Fibroblast of lung (primary cell): ENCODE measurements at regions not wholly inside any gene's neighbourhood (a gene's known extent, or its start where the extent isn't known, plus 50 kb on each side); places are given as distances from the start of the nearest gene placed in this dataset.

Source experiments
- DNase-seq, 2 donors: peaks; one replicate each; pipeline versions ENCODE4 v3.0.0 to v3.0.0-alpha.2; 2010; ENCODE audit warnings: low read depth in 2 of 2
- H2AFZ ChIP-seq: 2 replicates; pipeline ENCODE4 v1.5.1; 2012; ENCODE audit warnings: low read length, control low read depth, inconsistent platforms
- H3K27ac ChIP-seq: 2 replicates; pipeline ENCODE4 v1.5.1; 2011; ENCODE audit warnings: low read length, control low read depth; ENCODE audit not compliant: insufficient read depth
- H3K27me3 ChIP-seq: 2 replicates; pipeline ENCODE4 v1.5.1; 2011; ENCODE audit warnings: mild to moderate bottlenecking, low read length; ENCODE audit not compliant: control insufficient read depth, insufficient read depth
- H3K36me3 ChIP-seq: 2 replicates; pipeline ENCODE4 v1.5.1; 2011; ENCODE audit warnings: low read length; ENCODE audit not compliant: control insufficient read depth, insufficient read depth
- H3K4me1 ChIP-seq: 2 replicates; pipeline ENCODE4 v1.5.1; 2011; ENCODE audit warnings: low read length; ENCODE audit not compliant: control insufficient read depth, insufficient read depth; ENCODE audit errors: extremely low read depth
- H3K4me2 ChIP-seq: 2 replicates; pipeline ENCODE4 v1.5.1; 2011; ENCODE audit warnings: low read length, control low read depth; ENCODE audit not compliant: insufficient read depth; ENCODE audit errors: extremely low read depth
- H3K4me3 ChIP-seq, 4 experiments: fragments of 200-600 bp in 1 of 4; sonication (generic) in 1 of 4; replicated peaks in 1 of 4; 2 replicates each; pipeline ENCODE4 v1.5.1; 2011 to 2016; ENCODE audit warnings: low read length in 4 of 4, low read depth in 3 of 4, mild to moderate bottlenecking in 3 of 4, control low read depth in 2 of 4, inconsistent platforms in 1 of 4, mixed read lengths in 1 of 4; ENCODE audit not compliant: insufficient read depth in 1 of 4; ENCODE audit errors: control extremely low read depth in 1 of 4
- H3K79me2 ChIP-seq: 2 replicates; pipeline ENCODE4 v1.5.1; 2012; ENCODE audit warnings: mild to moderate bottlenecking, low read length, inconsistent platforms; ENCODE audit not compliant: control insufficient read depth, insufficient read depth
- H3K9ac ChIP-seq: 2 replicates; pipeline ENCODE4 v1.5.1; 2011; ENCODE audit warnings: mild to moderate bottlenecking, low read length, control low read depth; ENCODE audit not compliant: insufficient read depth
- H3K9me3 ChIP-seq: 2 replicates; pipeline ENCODE4 v1.5.1; 2012; ENCODE audit warnings: low read depth, low read length; ENCODE audit not compliant: control insufficient read depth, insufficient read depth
- H4K20me1 ChIP-seq: 2 replicates; pipeline ENCODE4 v1.5.1; 2011; ENCODE audit warnings: low read length; ENCODE audit not compliant: control insufficient read depth, insufficient read depth; ENCODE audit errors: extremely low read depth
- CTCF ChIP-seq, 2 donors: IDR thresholded peaks in 1 of 2; conservative IDR thresholded peaks in 1 of 2; 1 replicate in 1 of 2; 2 replicates in 1 of 2; pipeline ENCODE4 v1.5.1; 2011 to 2012; ENCODE audit warnings: low read length in 2 of 2, control low read depth in 1 of 2, inconsistent platforms in 1 of 2, low read depth in 1 of 2, mild to moderate bottlenecking in 1 of 2
- EZH2 ChIP-seq: IDR thresholded peaks from 2 replicates; pipeline ENCODE4 v1.5.1; 2012; ENCODE audit warnings: low read length, control low read depth, mild to moderate bottlenecking; ENCODE audit errors: missing control alignments

- Histone ChIP-seq H3K9me3 (no peaks in the 10 kb centered on the region), H3K9ac (no peak overlapping the region), H3K79me2 (no peaks in the 10 kb centered on the region), H4K20me1 (no peaks in the 10 kb centered on the region), H3K4me3 (no peak overlapping the region), H2AFZ (no peak overlapping the region), H3K4me1 (no peaks in the 10 kb centered on the region), H3K27me3 (no peaks in the 10 kb centered on the region), H3K27ac (no peak overlapping the region), H3K4me2 (no peak overlapping the region), H3K36me3 (no peaks in the 10 kb centered on the region)
- TF ChIP-seq EZH2 (no peak), CTCF (conservative IDR thresholded peaks at IDR 0.05 in 1 of 2, IDR thresholded peaks at IDR 0.05 in 1 of 2; ENCODE audit: low read depth in 1 of 2, low read length in 2 of 2) (no peak)
- DNase-seq = no peak
These were observed 350.7 kb upstream of the DCN start for GRCh38 chr12:91533366-91533765.

- Histone ChIP-seq H3K36me3 (no peaks in the 10 kb centered on the region), H2AFZ (no peak overlapping the region), H3K79me2 (no peaks in the 10 kb centered on the region), H3K4me3 (no peak overlapping the region), H3K9me3 (no peaks in the 10 kb centered on the region), H4K20me1 (no peaks in the 10 kb centered on the region), H3K9ac (no peak overlapping the region), H3K4me2 (no peak overlapping the region), H3K27ac (no peak overlapping the region), H3K27me3 (no peaks in the 10 kb centered on the region), H3K4me1 (no peaks in the 10 kb centered on the region)
- no peak for TF ChIP-seq EZH2
- no peak for TF ChIP-seq CTCF (conservative IDR thresholded peaks at IDR 0.05 in 1 of 2, IDR thresholded peaks at IDR 0.05 in 1 of 2; ENCODE audit: low read depth in 1 of 2, low read length in 2 of 2)
- DNase-seq = peak; percentile 8 to 12
These were observed 347.2 kb upstream of the DCN start for GRCh38 chr12:91529829-91530228.

DNA sequence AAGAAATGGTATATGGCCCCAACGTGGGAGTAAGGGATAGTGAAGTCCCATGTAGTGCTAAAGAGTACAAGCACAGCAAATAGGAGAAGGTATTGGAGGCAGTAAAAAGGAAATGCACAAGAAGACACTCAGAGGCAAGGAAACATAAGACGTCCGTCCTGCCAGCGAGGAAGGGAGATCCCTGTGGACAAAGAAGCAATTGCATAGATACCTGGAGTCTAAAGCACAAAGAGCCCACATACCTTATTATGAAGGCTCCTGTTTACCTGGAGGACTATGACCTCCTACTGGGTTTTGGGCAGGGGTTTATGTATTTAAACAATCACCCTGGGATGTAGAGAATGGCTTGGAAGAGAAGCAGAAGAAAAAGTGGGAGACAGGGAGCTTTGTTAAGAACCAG is 341.2 kb upstream of the DCN start:
- Histone ChIP-seq H4K20me1 (no peaks in the 10 kb centered on the region), H3K4me1 (no peaks in the 10 kb centered on the region), H2AFZ (no peak overlapping the region), H3K9ac (no peak overlapping the region), H3K4me2 (no peak overlapping the region), H3K4me3 (no peak overlapping the region), H3K9me3 (no peaks in the 10 kb centered on the region), H3K79me2 (no peaks in the 10 kb centered on the region), H3K27me3 (no peaks in the 10 kb centered on the region), H3K36me3 (no peaks in the 10 kb centered on the region), H3K27ac (no peak overlapping the region)
- TF ChIP-seq CTCF (conservative IDR thresholded peaks at IDR 0.05 in 1 of 2, IDR thresholded peaks at IDR 0.05 in 1 of 2; ENCODE audit: low read depth in 1 of 2, low read length in 2 of 2) (no peak), EZH2 (no peak)
- no peak for DNase-seq
